K562 (cell line): ENCODE measurements at regions not wholly inside any gene's neighbourhood (a gene's known extent, or its start where the extent isn't known, plus 50 kb on each side); places are given as distances from the start of the nearest gene placed in this dataset.

Experiments
- FOXJ3 ChIP-seq: sonication (generic); formaldehyde crosslinking; IDR thresholded peaks from 2 replicates; pipeline ENCODE4 v1.4.0; 2020; ENCODE audit warnings: mild to moderate bottlenecking, missing genetic modification reagents
- FOXP1 ChIP-seq: sonication (generic); formaldehyde crosslinking; IDR thresholded peaks from 2 replicates; pipeline ENCODE4 v1.8.0; 2022; ENCODE audit warnings: mild to moderate bottlenecking, missing genetic modification reagents
- SMARCA4 ChIP-seq: fragments of 450-650 bp; IDR thresholded peaks from 2 replicates; pipeline ENCODE4 v1.6.1; 2016
- TAL1 ChIP-seq: fragments of 450-650 bp; IDR thresholded peaks from 2 replicates; pipeline ENCODE4 v1.6.1; 2016; ENCODE audit warnings: mild to moderate bottlenecking
- ZC3H4 ChIP-seq: sonication (generic); formaldehyde crosslinking; IDR thresholded peaks from 2 replicates; pipeline ENCODE4 v1.9.0; 2021; ENCODE audit warnings: missing genetic modification reagents, borderline replicate concordance
- ZEB2 ChIP-seq: fragments of 450-650 bp; IDR thresholded peaks from 2 replicates; pipeline ENCODE4 v1.6.1; 2016
- ZNF197 ChIP-seq: fragments of 200-800 bp; sonication (Bioruptor generic); IDR thresholded peaks from 2 replicates; pipeline ENCODE4 v1.6.1; 2016; ENCODE audit warnings: low read depth, missing genetic modification characterization, missing compliant biosample characterization
- TF ChIP-seq, protein P1 (sequence below): fragments of 450-650 bp; IDR thresholded peaks from 2 replicates; pipeline ENCODE4 v1.6.1; 2017; ENCODE audit warnings: antibody characterized with exemption, mild to moderate bottlenecking
- TF ChIP-seq, protein P2 (sequence below), 2 experiments: IDR thresholded peaks in 1 of 2; conservative IDR thresholded peaks in 1 of 2; 2 replicates each; pipeline ENCODE4 v1.6.1; 2016; ENCODE audit warnings: low read depth in 2 of 2, mild to moderate bottlenecking in 1 of 2, missing compliant biosample characterization in 1 of 2, missing genetic modification characterization in 1 of 2, moderate library complexity in 1 of 2
- TF ChIP-seq, protein P3 (sequence below), 2 experiments: IDR thresholded peaks; 2 replicates each; pipeline ENCODE4 v1.6.1; 2011; ENCODE audit warnings: borderline replicate concordance in 1 of 2, control low read depth in 1 of 2, low read depth in 1 of 2, low read length in 1 of 2, mild to moderate bottlenecking in 1 of 2, mixed read lengths in 1 of 2, moderate library complexity in 1 of 2; ENCODE audit not compliant: insufficient read depth in 1 of 2, insufficient read length in 1 of 2, poor library complexity in 1 of 2, severe bottlenecking in 1 of 2; ENCODE audit errors: extremely low read depth in 1 of 2

DNA sequence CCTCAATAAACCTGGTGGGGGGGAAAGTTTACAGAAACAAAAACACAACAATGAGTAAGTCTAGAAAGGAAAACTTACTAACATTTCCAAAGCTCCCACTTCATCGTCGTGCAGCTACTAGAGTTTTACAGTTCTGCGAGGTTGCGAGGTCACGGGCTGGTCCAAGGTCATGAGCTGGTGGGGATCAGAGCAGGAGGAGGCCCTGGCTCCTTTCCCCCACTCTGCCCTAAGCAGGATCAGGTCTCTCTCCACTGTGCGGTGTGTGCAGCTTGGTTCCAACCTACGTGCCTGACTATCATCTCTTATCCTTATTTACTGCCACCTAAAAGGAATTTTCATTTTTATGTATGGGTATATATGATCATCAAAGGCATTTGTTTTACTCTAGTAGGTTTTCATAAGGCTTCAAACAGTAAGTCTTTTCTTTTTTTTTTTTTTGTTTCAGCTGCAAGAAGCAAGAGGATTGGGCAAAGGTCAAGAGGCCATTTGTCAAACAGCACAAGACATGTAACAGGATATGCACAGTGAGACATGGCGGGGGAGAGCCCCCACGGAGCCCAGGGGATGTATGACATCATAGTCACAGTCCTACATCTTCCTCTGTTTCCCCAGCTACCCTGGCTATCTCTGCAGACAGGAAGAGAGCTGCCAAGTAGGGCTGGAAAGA lies 76.6 kb upstream of the POMP start (continued):
- TF ChIP-seq, protein P1, sequence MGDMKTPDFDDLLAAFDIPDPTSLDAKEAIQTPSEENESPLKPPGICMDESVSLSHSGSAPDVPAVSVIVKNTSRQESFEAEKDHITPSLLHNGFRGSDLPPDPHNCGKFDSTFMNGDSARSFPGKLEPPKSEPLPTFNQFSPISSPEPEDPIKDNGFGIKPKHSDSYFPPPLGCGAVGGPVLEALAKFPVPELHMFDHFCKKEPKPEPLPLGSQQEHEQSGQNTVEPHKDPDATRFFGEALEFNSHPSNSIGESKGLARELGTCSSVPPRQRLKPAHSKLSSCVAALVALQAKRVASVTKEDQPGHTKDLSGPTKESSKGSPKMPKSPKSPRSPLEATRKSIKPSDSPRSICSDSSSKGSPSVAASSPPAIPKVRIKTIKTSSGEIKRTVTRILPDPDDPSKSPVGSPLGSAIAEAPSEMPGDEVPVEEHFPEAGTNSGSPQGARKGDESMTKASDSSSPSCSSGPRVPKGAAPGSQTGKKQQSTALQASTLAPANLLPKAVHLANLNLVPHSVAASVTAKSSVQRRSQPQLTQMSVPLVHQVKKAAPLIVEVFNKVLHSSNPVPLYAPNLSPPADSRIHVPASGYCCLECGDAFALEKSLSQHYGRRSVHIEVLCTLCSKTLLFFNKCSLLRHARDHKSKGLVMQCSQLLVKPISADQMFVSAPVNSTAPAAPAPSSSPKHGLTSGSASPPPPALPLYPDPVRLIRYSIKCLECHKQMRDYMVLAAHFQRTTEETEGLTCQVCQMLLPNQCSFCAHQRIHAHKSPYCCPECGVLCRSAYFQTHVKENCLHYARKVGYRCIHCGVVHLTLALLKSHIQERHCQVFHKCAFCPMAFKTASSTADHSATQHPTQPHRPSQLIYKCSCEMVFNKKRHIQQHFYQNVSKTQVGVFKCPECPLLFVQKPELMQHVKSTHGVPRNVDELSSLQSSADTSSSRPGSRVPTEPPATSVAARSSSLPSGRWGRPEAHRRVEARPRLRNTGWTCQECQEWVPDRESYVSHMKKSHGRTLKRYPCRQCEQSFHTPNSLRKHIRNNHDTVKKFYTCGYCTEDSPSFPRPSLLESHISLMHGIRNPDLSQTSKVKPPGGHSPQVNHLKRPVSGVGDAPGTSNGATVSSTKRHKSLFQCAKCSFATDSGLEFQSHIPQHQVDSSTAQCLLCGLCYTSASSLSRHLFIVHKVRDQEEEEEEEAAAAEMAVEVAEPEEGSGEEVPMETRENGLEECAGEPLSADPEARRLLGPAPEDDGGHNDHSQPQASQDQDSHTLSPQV = 0 out of 2 replicates have a peak, but pooled peaks have one; percentile 14
- TF ChIP-seq SMARCA4 = no peak
- TF ChIP-seq ZEB2 = no peak
- TF ChIP-seq ZC3H4 (CRISPR knock-in tag) = no peak
- TF ChIP-seq, protein P2, sequence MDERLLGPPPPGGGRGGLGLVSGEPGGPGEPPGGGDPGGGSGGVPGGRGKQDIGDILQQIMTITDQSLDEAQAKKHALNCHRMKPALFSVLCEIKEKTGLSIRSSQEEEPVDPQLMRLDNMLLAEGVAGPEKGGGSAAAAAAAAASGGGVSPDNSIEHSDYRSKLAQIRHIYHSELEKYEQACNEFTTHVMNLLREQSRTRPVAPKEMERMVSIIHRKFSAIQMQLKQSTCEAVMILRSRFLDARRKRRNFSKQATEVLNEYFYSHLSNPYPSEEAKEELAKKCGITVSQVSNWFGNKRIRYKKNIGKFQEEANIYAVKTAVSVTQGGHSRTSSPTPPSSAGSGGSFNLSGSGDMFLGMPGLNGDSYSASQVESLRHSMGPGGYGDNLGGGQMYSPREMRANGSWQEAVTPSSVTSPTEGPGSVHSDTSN (CRISPR knock-in tag; IDR thresholded peaks at IDR 0.05; ENCODE audit: low read depth) = no peak
- TF ChIP-seq, protein P2 (tag; conservative IDR thresholded peaks at IDR 0.05; ENCODE audit: low read depth) = peak; percentile 62
- no peak for TF ChIP-seq ZNF197 (CRISPR knock-in tag)
- TF ChIP-seq FOXJ3 (CRISPR knock-in tag) = no peak
- no peak for TF ChIP-seq TAL1
- TF ChIP-seq FOXP1 = no peak
- TF ChIP-seq, protein P3, sequence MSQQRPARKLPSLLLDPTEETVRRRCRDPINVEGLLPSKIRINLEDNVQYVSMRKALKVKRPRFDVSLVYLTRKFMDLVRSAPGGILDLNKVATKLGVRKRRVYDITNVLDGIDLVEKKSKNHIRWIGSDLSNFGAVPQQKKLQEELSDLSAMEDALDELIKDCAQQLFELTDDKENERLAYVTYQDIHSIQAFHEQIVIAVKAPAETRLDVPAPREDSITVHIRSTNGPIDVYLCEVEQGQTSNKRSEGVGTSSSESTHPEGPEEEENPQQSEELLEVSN (IDR thresholded peaks at IDR 0.05; ENCODE audit: borderline replicate concordance in 1 of 2, extremely low read depth in 1 of 2, insufficient read depth in 1 of 2, insufficient read length in 1 of 2, low read depth in 1 of 2, low read length in 1 of 2, poor library complexity in 1 of 2, severe bottlenecking in 1 of 2) = no peak
